Adrenal gland (tissue), 9 donors: ENCODE measurements at regions not wholly inside any gene's neighbourhood (a gene's known extent, or its start where the extent isn't known, plus 50 kb on each side); places are given as distances from the start of the nearest gene placed in this dataset.

ENCODE experiments used
- DNase-seq, 7 donors: peaks; one replicate each; pipeline ENCODE4 v3.0.0-alpha.2; 2019 to 2020
- H3K27ac ChIP-seq, 5 donors: fragments of 200-600 bp; sonication (generic) in 4 of 5; 1 replicate in 3 of 5; 2 replicates in 2 of 5; pipeline versions ENCODE4 v1.5.1 to v1.8.0; 2016 to 2020; ENCODE audit warnings: mild to moderate bottlenecking in 1 of 5
- H3K27me3 ChIP-seq: fragments of 200-600 bp; 2 replicates; pipeline ENCODE4 v1.8.0; 2021
- H3K36me3 ChIP-seq, 2 donors: fragments of 200-600 bp; replicated peaks in 1 of 2; 1 replicate in 1 of 2; 2 replicates in 1 of 2; pipeline versions ENCODE4 v1.5.1 to v1.8.0; 2018 to 2022
- H3K4me1 ChIP-seq, 2 donors: fragments of 200-600 bp; replicated peaks in 1 of 2; 1 replicate in 1 of 2; 2 replicates in 1 of 2; pipeline versions ENCODE4 v1.5.1 to v1.8.0; 2018 to 2021
- H3K4me3 ChIP-seq, 4 donors: fragments of 200-600 bp; sonication (generic) in 3 of 4; one replicate each; pipeline ENCODE4 v1.5.1; 2016 to 2018
- H3K9me3 ChIP-seq, 3 donors: fragments of 200-600 bp; sonication (generic) in 1 of 3; replicated peaks in 1 of 3; 1 replicate in 2 of 3; 2 replicates in 1 of 3; pipeline versions ENCODE4 v1.5.1 to v1.8.0; 2016 to 2021
- POLR2A ChIP-seq, 2 donors: fragments of 450-650 bp; IDR thresholded peaks; one replicate each; pipeline ENCODE4 v1.6.1; 2017; ENCODE audit warnings: antibody characterized with exemption in 2 of 2, mild to moderate bottlenecking in 2 of 2, moderate library complexity in 1 of 2
- WGBS, 4 donors: extraction: QIAGEN DNeasy Blood & Tissue Kit in 2 of 4; methylation state at CpG; one replicate each; pipeline versions ENCODE4 v1.1.5 to v1.1.7; 2013 to 2017; 5-methylcytosine and 5-hydroxymethylcytosine counted together
- intact Hi-C, 2 donors: fragments of 100-400 bp; cut with DNase I; formaldehyde crosslinking; loops; one replicate each; pipeline versions ENCODE4 v1.14.1 to v1.15.0; 2022 to 2023
- TF ChIP-seq, protein P1 (sequence below), 6 experiments: fragments of 450-650 bp in 4 of 6; fragments of 200-600 bp in 2 of 6; sonication (generic) in 1 of 6; IDR thresholded peaks; 1 replicate in 5 of 6; 2 replicates in 1 of 6; pipeline versions ENCODE4 v1.5.1 to v1.8.0; 2016 to 2021; ENCODE audit warnings: antibody characterized with exemption in 6 of 6, mild to moderate bottlenecking in 2 of 6, moderate library complexity in 1 of 6
- donor health status: healthy with polysubstance abuse.
- donor health status: Bipolar disorder and iron deficiency.
- donor health status: DM: yes; HTN: yes; CAD: no.
- donor health status: DM: no; HTN: no; CAD: no.
- donor health status: DM: no; HTN: no; CAD: no.

DNA sequence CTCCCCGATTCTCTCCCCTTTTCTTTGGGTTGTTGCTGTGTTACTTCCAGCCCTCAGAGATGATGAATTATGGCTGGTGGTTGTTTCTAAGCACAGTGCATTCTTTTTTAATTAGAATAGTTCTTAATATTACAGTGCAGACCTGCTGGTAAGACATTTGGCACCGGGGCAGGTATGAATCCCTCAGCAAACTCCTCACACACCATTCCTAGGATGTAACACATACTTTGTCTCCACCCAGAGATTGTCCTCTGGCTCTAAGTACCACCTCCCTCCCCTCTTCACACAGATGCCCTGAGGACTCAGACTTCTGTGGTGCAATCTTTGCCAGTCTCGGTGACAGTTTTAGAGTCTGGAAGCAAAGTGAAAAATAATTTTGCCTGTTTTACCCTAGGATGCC, 143.1 kb downstream of the HLX start:
- no peaks in the 10 kb centered on the region for H3K27me3 ChIP-seq
- H3K36me3 ChIP-seq: no peaks in the 10 kb centered on the region
- TF ChIP-seq, protein P1, sequence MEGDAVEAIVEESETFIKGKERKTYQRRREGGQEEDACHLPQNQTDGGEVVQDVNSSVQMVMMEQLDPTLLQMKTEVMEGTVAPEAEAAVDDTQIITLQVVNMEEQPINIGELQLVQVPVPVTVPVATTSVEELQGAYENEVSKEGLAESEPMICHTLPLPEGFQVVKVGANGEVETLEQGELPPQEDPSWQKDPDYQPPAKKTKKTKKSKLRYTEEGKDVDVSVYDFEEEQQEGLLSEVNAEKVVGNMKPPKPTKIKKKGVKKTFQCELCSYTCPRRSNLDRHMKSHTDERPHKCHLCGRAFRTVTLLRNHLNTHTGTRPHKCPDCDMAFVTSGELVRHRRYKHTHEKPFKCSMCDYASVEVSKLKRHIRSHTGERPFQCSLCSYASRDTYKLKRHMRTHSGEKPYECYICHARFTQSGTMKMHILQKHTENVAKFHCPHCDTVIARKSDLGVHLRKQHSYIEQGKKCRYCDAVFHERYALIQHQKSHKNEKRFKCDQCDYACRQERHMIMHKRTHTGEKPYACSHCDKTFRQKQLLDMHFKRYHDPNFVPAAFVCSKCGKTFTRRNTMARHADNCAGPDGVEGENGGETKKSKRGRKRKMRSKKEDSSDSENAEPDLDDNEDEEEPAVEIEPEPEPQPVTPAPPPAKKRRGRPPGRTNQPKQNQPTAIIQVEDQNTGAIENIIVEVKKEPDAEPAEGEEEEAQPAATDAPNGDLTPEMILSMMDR (IDR thresholded peaks at IDR 0.05): no peak
- H3K9me3 ChIP-seq: no peaks in the 10 kb centered on the region
- H3K27ac ChIP-seq: no peak overlapping the region
- WGBS, 4 donors: 78 to 89% (median 84%) methylated on average over 3 of the region's 3 CpGs
- H3K4me3 ChIP-seq: no peak overlapping the region
- no peak for DNase-seq
- no peaks in the 10 kb centered on the region for H3K4me1 ChIP-seq
- intact Hi-C loops: no loop called here

DNA sequence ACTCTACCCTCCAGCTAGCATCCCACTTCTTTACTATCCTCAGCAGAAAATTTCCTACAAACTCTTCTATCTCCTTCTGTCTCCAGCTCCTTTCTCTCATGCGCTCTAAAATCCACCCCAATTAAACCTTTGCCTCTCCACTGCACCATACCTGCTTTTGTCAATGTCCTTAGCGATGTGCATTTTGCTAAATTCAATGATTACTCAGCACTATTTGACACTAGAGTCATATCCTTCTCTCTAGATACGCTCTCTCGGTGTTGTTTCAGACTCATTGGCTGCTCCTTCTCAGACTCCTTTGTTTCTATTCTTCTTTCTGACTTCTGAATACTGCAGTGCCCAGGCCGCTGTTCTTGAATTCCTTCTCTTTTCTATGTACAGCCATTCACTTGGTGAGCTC, 144.2 kb downstream of the HLX start:
- no peak overlapping the region for H3K4me3 ChIP-seq
- intact Hi-C loops: no loop called here

DNA sequence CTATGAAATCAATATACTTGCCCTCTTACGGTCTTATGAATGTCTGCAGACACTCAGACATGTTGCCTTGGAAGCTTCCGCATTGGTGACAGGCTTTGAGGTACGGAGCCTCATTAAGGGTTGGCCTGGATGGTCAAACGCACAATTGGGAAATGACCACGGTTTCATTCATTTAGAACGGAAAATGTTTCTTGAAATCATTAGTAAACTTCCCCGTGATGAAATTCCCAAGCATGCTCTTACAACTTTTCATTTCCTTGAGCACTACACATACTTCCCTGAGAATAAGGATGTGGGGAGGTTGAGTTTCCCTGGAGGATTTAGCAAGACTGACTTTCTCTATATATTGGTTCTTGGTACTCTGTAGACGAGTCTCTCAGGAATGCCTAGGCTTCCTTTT, 146.3 kb downstream of the HLX start:
- no peak overlapping the region for H3K27ac ChIP-seq
- H3K9me3 ChIP-seq: no peaks in the 10 kb centered on the region
- H3K27me3 ChIP-seq: no peaks in the 10 kb centered on the region
- H3K4me3 ChIP-seq: no peak overlapping the region
- intact Hi-C loops: no loop called here
- TF ChIP-seq POLR2A (IDR thresholded peaks at IDR 0.05): no peak
- TF ChIP-seq, protein P1 (IDR thresholded peaks at IDR 0.05): no peak
- no peak for DNase-seq
- no peaks in the 10 kb centered on the region for H3K4me1 ChIP-seq
- 74 to 89% (median 83%) methylated on average over 8 of the region's 8 CpGs for WGBS, 4 donors
- no peaks in the 10 kb centered on the region for H3K36me3 ChIP-seq

More for the DNA sequence above, 144.2 kb downstream of the HLX start:
- no peak for TF ChIP-seq POLR2A (IDR thresholded peaks at IDR 0.05)
- Histone ChIP-seq H3K27ac (no peak overlapping the region), H3K4me1 (no peaks in the 10 kb centered on the region), H3K27me3 (no peaks in the 10 kb centered on the region), H3K9me3 (no peaks in the 10 kb centered on the region), H3K36me3 (no peaks in the 10 kb centered on the region)
- DNase-seq: no peak
- 87 to 90% (median 88%) methylated on average over 5 of the region's 5 CpGs for WGBS, 4 donors

DNA sequence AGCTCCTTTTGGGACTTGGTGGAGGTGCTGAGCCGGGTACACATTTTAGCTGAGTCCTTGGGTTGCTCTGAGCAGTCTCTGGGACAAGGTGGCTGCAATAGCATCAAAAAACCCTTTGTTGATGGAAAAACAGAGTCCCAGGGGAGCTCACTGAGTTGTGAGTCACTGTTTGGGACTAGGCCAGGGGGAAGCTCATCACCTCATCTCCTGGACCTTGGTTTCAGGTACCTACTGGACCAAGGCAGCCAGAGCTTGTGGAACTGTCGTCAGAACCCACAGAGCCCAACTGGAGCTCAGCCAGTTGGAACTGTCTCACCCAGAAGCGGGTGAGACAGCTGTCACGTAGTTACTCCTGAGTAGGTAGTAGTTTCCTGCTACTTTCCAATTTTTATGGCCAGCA, 146.7 kb downstream of the HLX start:
- H3K9me3 ChIP-seq: no peaks in the 10 kb centered on the region
- no peaks in the 10 kb centered on the region for H3K36me3 ChIP-seq
- 66 to 74% (median 70%) methylated on average over 4 of the region's 4 CpGs for WGBS, 4 donors
- H3K4me3 ChIP-seq: no peak overlapping the region
- no peak for DNase-seq
- H3K4me1 ChIP-seq: no peaks in the 10 kb centered on the region
- no peak for TF ChIP-seq POLR2A (IDR thresholded peaks at IDR 0.05)
- TF ChIP-seq, protein P1 (IDR thresholded peaks at IDR 0.05): no peak
- no peak overlapping the region for H3K27ac ChIP-seq
- H3K27me3 ChIP-seq: no peaks in the 10 kb centered on the region
- intact Hi-C loops: no loop called here

DNA sequence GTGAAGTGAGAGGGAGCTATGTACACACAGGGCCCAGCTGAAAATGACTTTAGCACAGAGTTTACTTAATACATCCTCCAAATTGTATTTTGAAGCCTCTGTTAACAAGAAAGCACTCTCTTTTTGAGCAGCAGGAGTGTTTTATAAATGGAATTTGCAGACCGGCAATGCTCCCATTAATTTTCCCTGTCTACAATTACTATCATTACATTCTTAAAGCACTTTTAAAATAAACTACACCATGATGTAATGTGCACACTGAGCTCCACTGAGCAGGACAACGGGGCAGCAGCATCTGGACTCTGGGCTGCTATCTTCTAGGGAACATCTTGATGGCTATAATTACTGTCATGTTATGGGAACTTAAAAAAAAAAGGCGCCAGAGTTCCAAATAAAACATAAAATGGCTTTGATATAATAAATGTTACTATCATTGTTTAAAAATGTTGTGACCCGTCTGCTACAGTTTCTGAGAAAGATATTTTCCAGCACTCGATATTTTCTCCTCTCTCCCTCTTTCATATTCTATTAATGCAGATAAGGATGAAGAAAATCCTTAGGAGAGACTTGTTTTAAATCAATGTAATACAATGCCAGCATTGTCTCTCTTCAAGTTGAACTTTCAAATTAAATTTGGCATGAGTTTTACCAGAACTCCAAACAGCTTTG, 150.9 kb downstream of the HLX start:
- TF ChIP-seq, protein P1 (IDR thresholded peaks at IDR 0.05): no peak
- TF ChIP-seq POLR2A (IDR thresholded peaks at IDR 0.05): no peak
- WGBS, 4 donors: 36 to 48% (median 42%) methylated on average over 5 of the region's 5 CpGs
- no peak overlapping the region for H3K4me3 ChIP-seq
- H3K27me3 ChIP-seq: no peaks in the 10 kb centered on the region
- no peak for DNase-seq
- intact Hi-C loops: no loop called here
- H3K4me1 ChIP-seq: no peaks in the 10 kb centered on the region
- no peaks in the 10 kb centered on the region for H3K9me3 ChIP-seq
- no peaks in the 10 kb centered on the region for H3K36me3 ChIP-seq
- H3K27ac ChIP-seq: no peak overlapping the region
